GM12872 (cell line): ENCODE measurements at regions not wholly inside any gene's neighbourhood (a gene's known extent, or its start where the extent isn't known, plus 50 kb on each side); places are given as distances from the start of the nearest gene placed in this dataset.

Experiments
- TF ChIP-seq, protein P1 (sequence below): IDR thresholded peaks from 3 replicates; pipeline ENCODE4 v1.5.1; 2011; ENCODE audit warnings: low read depth, mild to moderate bottlenecking, low read length, moderate library complexity; ENCODE audit not compliant: insufficient read depth

DNA sequence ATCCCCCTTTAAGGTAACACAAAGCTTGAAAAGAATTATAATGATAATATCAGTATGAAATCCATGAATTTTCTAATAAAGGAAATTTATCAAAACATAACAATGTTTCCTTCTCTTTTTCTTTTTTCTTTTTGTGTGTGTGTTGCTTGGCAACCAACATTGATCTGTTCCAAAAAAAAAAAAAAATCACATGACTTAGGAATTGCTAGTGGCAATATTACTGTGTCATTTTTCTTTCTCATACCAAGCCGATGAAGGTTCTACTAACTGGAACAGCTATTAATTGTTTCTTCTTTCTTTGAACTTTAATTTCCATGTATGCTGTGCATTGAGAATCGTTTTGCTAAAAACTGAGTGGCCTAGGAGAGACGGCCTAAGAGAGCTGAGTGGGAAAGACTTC lies 317.7 kb upstream of the ONECUT1 start:
- TF ChIP-seq, protein P1, sequence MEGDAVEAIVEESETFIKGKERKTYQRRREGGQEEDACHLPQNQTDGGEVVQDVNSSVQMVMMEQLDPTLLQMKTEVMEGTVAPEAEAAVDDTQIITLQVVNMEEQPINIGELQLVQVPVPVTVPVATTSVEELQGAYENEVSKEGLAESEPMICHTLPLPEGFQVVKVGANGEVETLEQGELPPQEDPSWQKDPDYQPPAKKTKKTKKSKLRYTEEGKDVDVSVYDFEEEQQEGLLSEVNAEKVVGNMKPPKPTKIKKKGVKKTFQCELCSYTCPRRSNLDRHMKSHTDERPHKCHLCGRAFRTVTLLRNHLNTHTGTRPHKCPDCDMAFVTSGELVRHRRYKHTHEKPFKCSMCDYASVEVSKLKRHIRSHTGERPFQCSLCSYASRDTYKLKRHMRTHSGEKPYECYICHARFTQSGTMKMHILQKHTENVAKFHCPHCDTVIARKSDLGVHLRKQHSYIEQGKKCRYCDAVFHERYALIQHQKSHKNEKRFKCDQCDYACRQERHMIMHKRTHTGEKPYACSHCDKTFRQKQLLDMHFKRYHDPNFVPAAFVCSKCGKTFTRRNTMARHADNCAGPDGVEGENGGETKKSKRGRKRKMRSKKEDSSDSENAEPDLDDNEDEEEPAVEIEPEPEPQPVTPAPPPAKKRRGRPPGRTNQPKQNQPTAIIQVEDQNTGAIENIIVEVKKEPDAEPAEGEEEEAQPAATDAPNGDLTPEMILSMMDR = no peak

DNA sequence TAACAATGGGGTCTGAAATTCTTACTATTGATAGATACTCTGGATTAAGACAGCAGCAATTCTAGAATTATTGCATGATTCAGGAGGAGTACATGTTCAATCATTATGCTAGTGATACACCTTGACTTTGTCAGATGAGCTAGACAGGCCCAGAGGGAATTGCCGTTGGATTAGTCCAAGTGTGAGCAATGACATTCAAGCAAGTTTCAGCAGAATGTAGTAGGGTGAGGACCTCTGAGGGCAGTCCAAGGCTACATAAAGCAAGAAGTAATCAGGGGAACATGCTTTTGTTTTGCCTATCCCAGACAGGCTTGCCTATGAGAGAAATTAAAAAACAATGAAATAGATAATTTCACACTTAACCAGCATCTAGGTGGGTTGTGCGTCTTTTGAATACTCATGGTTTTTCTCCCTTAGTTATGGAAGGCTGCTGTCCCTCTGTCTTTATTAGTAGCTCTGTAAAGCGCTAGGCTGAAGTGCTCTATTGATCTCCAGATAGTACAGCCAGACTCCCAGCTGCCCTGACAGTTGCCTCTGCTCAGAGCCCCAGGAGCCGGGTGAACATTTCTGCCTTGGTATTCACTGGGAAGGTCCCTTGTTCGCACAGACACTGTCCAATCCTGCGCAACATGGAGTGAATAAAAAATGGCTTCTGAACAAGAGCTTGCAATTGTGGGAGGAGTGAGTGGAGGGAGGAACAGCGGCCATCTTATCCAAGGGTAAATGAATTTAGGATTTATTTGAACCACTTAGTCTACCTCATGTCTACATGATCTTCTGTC lies 316.6 kb upstream of the ONECUT1 start:
- TF ChIP-seq, protein P1 = no peak

DNA sequence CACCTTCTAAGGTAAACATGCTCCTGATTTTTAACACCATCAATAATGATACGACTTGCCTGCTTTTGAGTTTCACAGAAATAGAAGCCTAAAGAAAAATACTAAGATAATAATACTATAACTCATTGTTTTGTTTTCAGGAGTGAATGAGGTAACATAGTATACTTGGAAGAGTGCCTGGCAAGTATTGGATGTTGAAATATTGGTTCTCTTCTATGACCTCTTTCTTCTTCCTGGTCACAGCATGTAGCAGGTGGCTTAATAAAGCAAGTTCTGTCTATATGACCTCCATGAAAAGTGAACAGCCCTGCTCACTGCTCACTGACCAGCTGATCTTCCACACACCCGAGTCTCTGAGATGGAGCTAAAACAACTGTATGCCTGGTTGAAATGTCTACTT lies 312.3 kb upstream of the ONECUT1 start:
- TF ChIP-seq, protein P1 = no peak

DNA sequence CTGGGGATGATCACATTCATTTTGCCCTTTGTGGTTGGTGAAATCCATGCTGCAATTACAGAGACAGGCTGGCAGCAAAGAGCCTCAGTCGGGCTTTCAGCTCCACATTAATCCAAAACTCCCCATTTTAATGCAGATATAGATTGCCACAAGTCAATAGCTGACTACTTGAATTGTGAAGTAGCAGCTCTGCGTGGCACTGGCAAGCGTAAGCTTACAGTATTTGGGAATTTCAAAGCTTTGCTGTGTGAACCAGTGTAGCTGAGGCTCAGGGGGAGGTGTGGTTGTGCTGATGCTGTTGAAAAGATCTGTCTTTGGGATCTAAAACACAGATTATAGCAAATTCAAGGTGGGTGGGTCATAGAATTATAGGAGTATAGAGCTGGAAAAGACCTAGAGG lies 290.3 kb upstream of the ONECUT1 start:
- TF ChIP-seq, protein P1 = no peak

DNA sequence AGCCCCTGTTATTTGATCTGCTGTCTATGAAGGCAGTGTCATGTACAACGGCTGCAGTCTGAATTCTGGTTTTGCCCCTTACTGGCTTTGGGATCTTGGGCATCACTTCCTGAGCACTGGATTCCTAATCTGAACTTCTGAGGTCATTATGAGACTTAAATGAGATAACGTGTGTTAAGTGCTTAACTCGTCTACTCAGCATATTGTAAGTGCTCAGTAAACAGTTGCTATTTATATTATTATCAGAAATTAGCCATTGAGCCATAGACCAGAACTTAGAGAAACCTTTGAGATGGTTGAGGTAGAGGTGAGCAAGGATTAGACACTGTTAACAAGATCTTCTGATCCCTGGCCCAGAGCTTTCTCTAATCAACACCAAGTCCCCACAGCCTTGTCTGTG lies 284.1 kb upstream of the ONECUT1 start:
- TF ChIP-seq, protein P1 = no peak

DNA sequence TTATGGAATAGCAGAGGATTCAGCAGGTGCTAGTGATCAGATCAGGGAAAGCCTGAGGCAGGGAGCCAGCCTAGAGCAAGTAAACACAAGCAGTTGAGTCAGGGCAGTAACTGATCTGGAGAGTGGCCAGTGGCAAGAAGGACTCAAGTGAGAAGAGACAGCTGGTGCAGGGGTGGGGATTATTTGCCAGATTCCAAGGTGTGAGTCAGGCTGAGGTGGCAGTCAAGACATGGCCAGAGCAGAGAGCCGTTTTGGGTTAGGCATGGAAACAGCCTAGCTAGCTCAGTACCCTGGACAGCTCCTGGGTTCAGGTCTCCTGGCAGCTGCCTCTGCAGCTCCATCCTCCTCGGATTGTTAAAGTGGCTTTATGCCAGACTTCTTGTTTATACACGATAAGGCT lies 281.9 kb upstream of the ONECUT1 start:
- TF ChIP-seq, protein P1 = no peak

DNA sequence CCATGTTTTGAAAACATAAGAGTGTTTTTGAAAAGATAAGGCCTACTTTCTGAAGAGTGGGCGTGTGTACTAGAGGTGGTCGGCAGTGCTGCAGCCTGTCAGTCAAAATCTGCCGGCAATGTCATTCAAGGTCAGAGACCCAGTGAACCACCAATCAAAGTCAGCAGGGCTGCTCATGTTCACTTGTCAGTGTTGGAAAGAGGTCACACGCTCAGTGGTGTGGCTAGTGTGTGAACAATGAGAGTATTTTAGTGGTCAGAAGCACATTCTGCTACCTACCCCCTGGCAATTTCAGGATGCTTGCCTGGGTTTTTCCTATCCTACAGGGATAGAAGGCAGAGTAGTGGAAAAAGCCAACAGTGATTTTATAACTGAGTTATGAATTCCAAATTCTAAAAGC lies 278.5 kb upstream of the ONECUT1 start:
- TF ChIP-seq, protein P1 = no peak
